ENCODE measurements at regions not wholly inside any gene's neighbourhood (a gene's known extent, or its start where the extent isn't known, plus 50 kb on each side); places are given as distances from the start of the nearest gene placed in this dataset.
"Not testable (repeated sequence)": the region's sequence is repeated elsewhere in the genome, so short reads cannot be mapped to it uniquely, and the experiment has no call there.

- H3K4me1 Mint-ChIP-seq, H3K27ac Mint-ChIP-seq, H3K27me3 Mint-ChIP-seq, H3K36me3 Mint-ChIP-seq, H3K9me3 Mint-ChIP-seq, H3K4me3 Mint-ChIP-seq: not testable (repeated sequence)
These were observed 530.0 kb downstream of the LRRIQ3 start for GRCh38 chr1:73667959-73668358.

GRCh38 chr1:73662526-73662925 is 535.5 kb downstream of the LRRIQ3 start:
- H3K27me3 Mint-ChIP-seq, result no peaks in the 10 kb centered on the region
- no peak overlapping the region for H3K4me3 Mint-ChIP-seq
- no peaks in the 10 kb centered on the region for H3K36me3 Mint-ChIP-seq
- H3K4me1 Mint-ChIP-seq, result no peaks in the 10 kb centered on the region
- no peak overlapping the region for H3K27ac Mint-ChIP-seq
- H3K9me3 Mint-ChIP-seq, result peaks cover 5% of the 10 kb centered on the region

GRCh38 chr1:73659136-73659535 is 538.8 kb downstream of the LRRIQ3 start:
- Mint-ChIP-seq H3K36me3 (no peaks in the 10 kb centered on the region), H3K27me3 (no peaks in the 10 kb centered on the region), H3K4me1 (no peaks in the 10 kb centered on the region), H3K4me3 (no peak overlapping the region), H3K9me3 (peaks cover 5% of the 10 kb centered on the region), H3K27ac (no peak overlapping the region)

- Mint-ChIP-seq H3K27me3 (no peaks in the 10 kb centered on the region), H3K4me3 (no peak overlapping the region), H3K36me3 (no peaks in the 10 kb centered on the region), H3K9me3 (no peaks in the 10 kb centered on the region), H3K27ac (no peak overlapping the region), H3K4me1 (no peaks in the 10 kb centered on the region)
These were observed 543.3 kb downstream of the LRRIQ3 start for GRCh38 chr1:73654714-73655113.

GRCh38 chr1:73644198-73644597 is 553.8 kb downstream of the LRRIQ3 start:
- Mint-ChIP-seq H3K4me3 (no peak overlapping the region), H3K4me1 (no peaks in the 10 kb centered on the region), H3K27ac (no peak overlapping the region), H3K9me3 (peaks cover 2% of the 10 kb centered on the region), H3K27me3 (no peaks in the 10 kb centered on the region), H3K36me3 (no peaks in the 10 kb centered on the region)

GRCh38 chr1:73639494-73639893 is 558.5 kb downstream of the LRRIQ3 start:
- Mint-ChIP-seq H3K9me3 (no peaks in the 10 kb centered on the region), H3K36me3 (no peaks in the 10 kb centered on the region), H3K4me3 (no peak overlapping the region), H3K27me3 (no peaks in the 10 kb centered on the region), H3K27ac (no peak overlapping the region), H3K4me1 (no peaks in the 10 kb centered on the region)

- H3K36me3 Mint-ChIP-seq, result no peaks in the 10 kb centered on the region
- H3K9me3 Mint-ChIP-seq, result peaks cover 9% of the 10 kb centered on the region
- H3K4me1 Mint-ChIP-seq, result no peaks in the 10 kb centered on the region
These were observed 560.7 kb downstream of the LRRIQ3 start for GRCh38 chr1:73637264-73637663.

GRCh38 chr1:73635021-73635420 is 563.0 kb downstream of the LRRIQ3 start:
- Mint-ChIP-seq H3K36me3 (no peaks in the 10 kb centered on the region), H3K27ac (no peak overlapping the region), H3K4me1 (no peaks in the 10 kb centered on the region), H3K9me3 (peaks cover 13% of the 10 kb centered on the region), H3K4me3 (no peak overlapping the region), H3K27me3 (no peaks in the 10 kb centered on the region)

More at GRCh38 chr1:73637264-73637663, 560.7 kb downstream of the LRRIQ3 start:
- Mint-ChIP-seq H3K27me3 (no peaks in the 10 kb centered on the region), H3K27ac (no peak overlapping the region), H3K4me3 (no peak overlapping the region)

- H3K4me1 Mint-ChIP-seq, result no peaks in the 10 kb centered on the region
- H3K36me3 Mint-ChIP-seq, result no peaks in the 10 kb centered on the region
- H3K4me3 Mint-ChIP-seq, result no peak overlapping the region
- peaks cover 13% of the 10 kb centered on the region for H3K9me3 Mint-ChIP-seq
- no peaks in the 10 kb centered on the region for H3K27me3 Mint-ChIP-seq
- H3K27ac Mint-ChIP-seq, result no peak overlapping the region
These were observed 570.3 kb downstream of the LRRIQ3 start for GRCh38 chr1:73627723-73628122.

GRCh38 chr1:73626326-73626725 is 571.6 kb downstream of the LRRIQ3 start:
- Mint-ChIP-seq H3K4me1 (no peaks in the 10 kb centered on the region), H3K9me3 (peaks cover 7% of the 10 kb centered on the region), H3K27me3 (no peaks in the 10 kb centered on the region), H3K4me3 (no peak overlapping the region), H3K36me3 (no peaks in the 10 kb centered on the region), H3K27ac (no peak overlapping the region)

- Mint-ChIP-seq H3K9me3 (no peaks in the 10 kb centered on the region), H3K36me3 (no peaks in the 10 kb centered on the region), H3K27ac (no peak overlapping the region), H3K4me1 (no peaks in the 10 kb centered on the region), H3K4me3 (no peak overlapping the region), H3K27me3 (no peaks in the 10 kb centered on the region)
These were observed 574.0 kb downstream of the LRRIQ3 start for GRCh38 chr1:73623946-73624345.

GRCh38 chr1:73617145-73617544 is 580.8 kb downstream of the LRRIQ3 start:
- Mint-ChIP-seq H3K36me3 (no peaks in the 10 kb centered on the region), H3K9me3 (no peaks in the 10 kb centered on the region), H3K27me3 (no peaks in the 10 kb centered on the region), H3K4me1 (no peaks in the 10 kb centered on the region), H3K27ac (no peak overlapping the region), H3K4me3 (no peak overlapping the region)

- H3K9me3 Mint-ChIP-seq, result no peaks in the 10 kb centered on the region
- H3K27ac Mint-ChIP-seq, result no peak overlapping the region
- no peaks in the 10 kb centered on the region for H3K4me1 Mint-ChIP-seq
- no peak overlapping the region for H3K4me3 Mint-ChIP-seq
- no peaks in the 10 kb centered on the region for H3K27me3 Mint-ChIP-seq
- H3K36me3 Mint-ChIP-seq, result no peaks in the 10 kb centered on the region
These were observed 586.3 kb downstream of the LRRIQ3 start for GRCh38 chr1:73611681-73612080.

- Mint-ChIP-seq H3K27ac (no peak overlapping the region), H3K9me3 (peaks cover 8% of the 10 kb centered on the region), H3K4me1 (no peaks in the 10 kb centered on the region), H3K4me3 (no peak overlapping the region), H3K27me3 (no peaks in the 10 kb centered on the region), H3K36me3 (no peaks in the 10 kb centered on the region)
These were observed 593.2 kb downstream of the LRRIQ3 start for GRCh38 chr1:73604739-73605138.

- Mint-ChIP-seq H3K27ac (no peak overlapping the region), H3K9me3 (peaks cover 8% of the 10 kb centered on the region), H3K4me1 (no peaks in the 10 kb centered on the region), H3K4me3 (no peak overlapping the region), H3K27me3 (no peaks in the 10 kb centered on the region), H3K36me3 (no peaks in the 10 kb centered on the region)
These were observed 593.8 kb downstream of the LRRIQ3 start for GRCh38 chr1:73604211-73604610.

- H3K4me1 Mint-ChIP-seq, result no peaks in the 10 kb centered on the region
- no peak overlapping the region for H3K27ac Mint-ChIP-seq
- H3K36me3 Mint-ChIP-seq, result no peaks in the 10 kb centered on the region
These were observed 604.2 kb downstream of the LRRIQ3 start for GRCh38 chr1:73593804-73594203.

GRCh38 chr1:73593364-73593763 is 604.6 kb downstream of the LRRIQ3 start:
- Mint-ChIP-seq H3K4me3 (no peak overlapping the region), H3K27ac (no peak overlapping the region), H3K27me3 (no peaks in the 10 kb centered on the region), H3K36me3 (no peaks in the 10 kb centered on the region), H3K9me3 (peaks cover 5% of the 10 kb centered on the region), H3K4me1 (no peaks in the 10 kb centered on the region)

More at GRCh38 chr1:73593804-73594203, 604.2 kb downstream of the LRRIQ3 start:
- Mint-ChIP-seq H3K9me3 (peaks cover 6% of the 10 kb centered on the region), H3K27me3 (no peaks in the 10 kb centered on the region), H3K4me3 (no peak overlapping the region)
